Endothelial cell of umbilical vein (primary cell): ENCODE measurements at regions not wholly inside any gene's neighbourhood (a gene's known extent, or its start where the extent isn't known, plus 50 kb on each side); places are given as distances from the start of the nearest gene placed in this dataset.

Source experiments
- BruUV-seq: library from RNA; stranded (reverse); fragments of 400-500 nt; replicated peaks from 2 replicates; lab custom pipeline; 2021; lab: Mats Ljungman, UMichigan
- CTCF ChIA-PET: fragments of 300-600, 350-600 bp; sonication (Branson Sonifier 250); formaldehyde crosslinking; loops from one replicate; lab custom pipeline; 2021; ENCODE audit warnings: antibody characterized with exemption, inconsistent platforms; lab: Charles Lee
- POLR2A ChIA-PET: fragments of 300-600, 350-600 bp; sonication (Branson Sonifier 250); formaldehyde crosslinking; loops from one replicate; lab custom pipeline; 2021; ENCODE audit warnings: antibody characterized with exemption, inconsistent platforms; lab: Charles Lee
- DNase-seq: peaks from one replicate; pipeline ENCODE4 v3.0.0-alpha.2; 2011; ENCODE audit warnings: low read depth, low spot score
- FAIRE-seq: peaks from 2 replicates; lab custom pipeline; 2011; peaks lifted over from hg19 to GRCh38; lab: Jason Lieb, UNC
- H2AFZ ChIP-seq: 2 replicates; pipeline ENCODE4 v1.6.0; 2012; ENCODE audit warnings: low read depth, low read length, control low read depth, inconsistent platforms
- H3K27ac ChIP-seq: 2 replicates; pipeline ENCODE4 v1.5.1; 2011; ENCODE audit warnings: low read depth, mild to moderate bottlenecking, control low read depth, low read length, moderate library complexity; ENCODE audit not compliant: insufficient read depth
- H3K27me3 ChIP-seq, 2 experiments: 2 replicates each; pipeline versions ENCODE4 v1.6.0 to v1.6.1; 2011; ENCODE audit warnings: low read length in 2 of 2, mixed read lengths in 1 of 2; ENCODE audit not compliant: control insufficient read depth in 2 of 2, insufficient read depth in 2 of 2
- H3K36me3 ChIP-seq, 2 experiments: 2 replicates in 1 of 2; 3 replicates in 1 of 2; pipeline ENCODE4 v1.5.1; 2011; ENCODE audit warnings: low read length in 2 of 2, mild to moderate bottlenecking in 1 of 2, moderate library complexity in 1 of 2; ENCODE audit not compliant: control insufficient read depth in 2 of 2, insufficient read depth in 2 of 2; ENCODE audit errors: extremely low read depth in 1 of 2
- H3K4me1 ChIP-seq: 3 replicates; pipeline ENCODE4 v1.5.1; 2011; ENCODE audit warnings: mild to moderate bottlenecking, low read length; ENCODE audit not compliant: control insufficient read depth, insufficient read depth; ENCODE audit errors: extremely low read depth
- H3K4me2 ChIP-seq: 2 replicates; pipeline ENCODE4 v1.6.1; 2011; ENCODE audit warnings: low read length, control low read depth, mixed read lengths; ENCODE audit not compliant: insufficient read depth
- H3K4me3 ChIP-seq, 3 experiments: fragments of 200-600 bp in 1 of 3; sonication (generic), shearing (Covaris generic) in 1 of 3; replicated peaks in 1 of 3; 2 replicates each; pipeline ENCODE4 v1.5.1; 2011 to 2016; ENCODE audit warnings: control low read depth in 3 of 3, low read length in 3 of 3, mild to moderate bottlenecking in 2 of 3, inconsistent platforms in 1 of 3, low read depth in 1 of 3, moderate library complexity in 1 of 3; ENCODE audit not compliant: insufficient read depth in 1 of 3
- H3K79me2 ChIP-seq: 2 replicates; pipeline ENCODE4 v1.6.0; 2012; ENCODE audit warnings: low read length, inconsistent platforms; ENCODE audit not compliant: control insufficient read depth, insufficient read depth
- H3K9ac ChIP-seq: replicated peaks from 2 replicates; pipeline ENCODE3; 2011; ENCODE audit warnings: low read length, control low read depth; ENCODE audit not compliant: insufficient read depth; ENCODE audit errors: extremely low read depth
- H3K9me1 ChIP-seq: replicated peaks from 3 replicates; pipeline ENCODE4 v1.6.0; 2011; ENCODE audit warnings: mild to moderate bottlenecking, low read length; ENCODE audit not compliant: control insufficient read depth, insufficient read depth; ENCODE audit errors: extremely low read depth
- H3K9me3 ChIP-seq: replicated peaks from 2 replicates; pipeline ENCODE4 v1.5.1; 2012; ENCODE audit warnings: low read length, inconsistent platforms; ENCODE audit not compliant: control insufficient read depth, insufficient read depth
- H4K20me1 ChIP-seq: replicated peaks from 2 replicates; pipeline ENCODE3; 2011; ENCODE audit warnings: mild to moderate bottlenecking, low read length; ENCODE audit not compliant: control insufficient read depth, insufficient read depth; ENCODE audit errors: extremely low read depth
- EZH2 ChIP-seq: IDR thresholded peaks from 2 replicates; pipeline ENCODE4 v1.6.1; 2012; ENCODE audit warnings: borderline replicate concordance, low read depth, mild to moderate bottlenecking, moderate library complexity, low read length, inconsistent platforms; ENCODE audit not compliant: severe bottlenecking
- FOS ChIP-seq: IDR thresholded peaks from 2 replicates; pipeline ENCODE4 v1.6.1; 2011; ENCODE audit warnings: mild to moderate bottlenecking, low read length, moderate library complexity, borderline replicate concordance; ENCODE audit not compliant: insufficient read depth
- GATA2 ChIP-seq: IDR thresholded peaks from 2 replicates; pipeline ENCODE4 v1.7.0; 2011; ENCODE audit warnings: low read depth, mild to moderate bottlenecking, moderate library complexity, mixed read lengths, low read length; ENCODE audit not compliant: insufficient read length, insufficient read depth
- JUN ChIP-seq: IDR thresholded peaks from 2 replicates; pipeline ENCODE4 v1.6.1; 2011; ENCODE audit warnings: borderline replicate concordance, low read depth; ENCODE audit not compliant: insufficient read length, insufficient read depth
- MYC ChIP-seq: IDR thresholded peaks from one replicate; pipeline ENCODE4 v1.6.1; 2011; ENCODE audit warnings: mild to moderate bottlenecking, low read depth, low read length
- POLR2A ChIP-seq: IDR thresholded peaks from 2 replicates; pipeline ENCODE4 v1.6.1; 2012; ENCODE audit warnings: low read depth, mild to moderate bottlenecking, control low read depth, low read length
- POLR2AphosphoS5 ChIP-seq: IDR thresholded peaks from 2 replicates; pipeline ENCODE4 v1.6.1; 2012; ENCODE audit warnings: low read depth, mild to moderate bottlenecking, control low read depth, low read length, moderate library complexity; ENCODE audit not compliant: insufficient read depth
- dilution Hi-C: fragments of 300-500 bp; cut with MboI; formaldehyde crosslinking; loops from one replicate; pipeline ENCODE4 v1.15.0; 2019; ENCODE audit warnings: low sequenced_read_pairs; ENCODE audit not compliant: extremely low pct_ligation_motif_present
- intact Hi-C: fragments of 100-400 bp; cut with micrococcal nuclease; formaldehyde crosslinking; loops from one replicate; pipeline ENCODE4 v1.10.0; 2022
- TF ChIP-seq, protein P1 (sequence below): IDR thresholded peaks from 2 replicates; pipeline ENCODE4 v1.6.1; 2011; ENCODE audit not compliant: insufficient read depth, insufficient read length
- TF ChIP-seq, protein P2 (sequence below), 2 donors: IDR thresholded peaks; 1 replicate in 1 of 2; 2 replicates in 1 of 2; pipeline ENCODE4 v1.5.1; 2011; ENCODE audit warnings: low read length in 2 of 2, mild to moderate bottlenecking in 2 of 2, moderate library complexity in 2 of 2, control low read depth in 1 of 2, inconsistent platforms in 1 of 2, low read depth in 1 of 2; ENCODE audit not compliant: insufficient read depth in 1 of 2; ENCODE audit errors: extremely low read depth in 1 of 2

DNA sequence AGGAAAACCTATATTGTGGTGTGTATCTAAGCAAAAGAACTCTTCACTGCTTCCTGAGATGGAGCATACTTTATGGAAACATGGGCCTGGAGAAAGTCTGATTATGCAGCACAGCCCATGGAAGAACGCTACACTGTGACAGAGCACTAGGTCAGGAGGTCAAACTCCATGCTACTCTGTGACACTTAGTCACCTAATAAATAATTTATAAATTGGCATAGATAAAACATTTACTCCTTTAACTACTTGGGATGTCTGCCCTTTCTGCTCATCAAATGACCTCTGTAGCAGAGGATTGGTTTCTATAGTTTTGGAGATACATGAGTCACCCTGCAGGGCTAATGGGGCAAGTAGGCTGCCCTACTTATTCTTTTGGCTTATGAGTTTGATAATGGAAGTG, 134.7 kb upstream of the BANK1 start:
- H3K4me3 ChIP-seq = no peak overlapping the region
- CTCF ChIA-PET = no interaction called here
- no peaks in the 10 kb centered on the region for H3K27me3 ChIP-seq
- DNase-seq = no peak
- no peak overlapping the region for H3K9ac ChIP-seq
- POLR2A ChIA-PET = no interaction called here
- H3K36me3 ChIP-seq = no peaks in the 10 kb centered on the region
- no peaks in the 10 kb centered on the region for H4K20me1 ChIP-seq
- H3K27ac ChIP-seq = no peak overlapping the region
- no peak overlapping the region for H2AFZ ChIP-seq
- no peak for FAIRE-seq
- dilution Hi-C loops (no loop called here), intact Hi-C loops (no loop called here)
- no peaks in the 10 kb centered on the region for H3K79me2 ChIP-seq
- H3K4me2 ChIP-seq = no peak overlapping the region
- H3K9me1 ChIP-seq = no peaks in the 10 kb centered on the region
- no TSS peak for BruUV-seq
- TF ChIP-seq FOS = no peak
- TF ChIP-seq POLR2AphosphoS5 = no peak
- TF ChIP-seq MYC = no peak
- no peak for TF ChIP-seq POLR2A
- TF ChIP-seq, protein P1, sequence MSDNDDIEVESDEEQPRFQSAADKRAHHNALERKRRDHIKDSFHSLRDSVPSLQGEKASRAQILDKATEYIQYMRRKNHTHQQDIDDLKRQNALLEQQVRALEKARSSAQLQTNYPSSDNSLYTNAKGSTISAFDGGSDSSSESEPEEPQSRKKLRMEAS = no peak
- no peak for TF ChIP-seq GATA2
- TF ChIP-seq EZH2 = no peak
- TF ChIP-seq, protein P2, sequence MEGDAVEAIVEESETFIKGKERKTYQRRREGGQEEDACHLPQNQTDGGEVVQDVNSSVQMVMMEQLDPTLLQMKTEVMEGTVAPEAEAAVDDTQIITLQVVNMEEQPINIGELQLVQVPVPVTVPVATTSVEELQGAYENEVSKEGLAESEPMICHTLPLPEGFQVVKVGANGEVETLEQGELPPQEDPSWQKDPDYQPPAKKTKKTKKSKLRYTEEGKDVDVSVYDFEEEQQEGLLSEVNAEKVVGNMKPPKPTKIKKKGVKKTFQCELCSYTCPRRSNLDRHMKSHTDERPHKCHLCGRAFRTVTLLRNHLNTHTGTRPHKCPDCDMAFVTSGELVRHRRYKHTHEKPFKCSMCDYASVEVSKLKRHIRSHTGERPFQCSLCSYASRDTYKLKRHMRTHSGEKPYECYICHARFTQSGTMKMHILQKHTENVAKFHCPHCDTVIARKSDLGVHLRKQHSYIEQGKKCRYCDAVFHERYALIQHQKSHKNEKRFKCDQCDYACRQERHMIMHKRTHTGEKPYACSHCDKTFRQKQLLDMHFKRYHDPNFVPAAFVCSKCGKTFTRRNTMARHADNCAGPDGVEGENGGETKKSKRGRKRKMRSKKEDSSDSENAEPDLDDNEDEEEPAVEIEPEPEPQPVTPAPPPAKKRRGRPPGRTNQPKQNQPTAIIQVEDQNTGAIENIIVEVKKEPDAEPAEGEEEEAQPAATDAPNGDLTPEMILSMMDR (IDR thresholded peaks at IDR 0.05; ENCODE audit: extremely low read depth in 1 of 2, insufficient read depth in 1 of 2, low read depth in 1 of 2, low read length in 2 of 2) = no peak
- no peak for TF ChIP-seq JUN
- H3K9me3 ChIP-seq = no peaks in the 10 kb centered on the region
- H3K4me1 ChIP-seq = no peaks in the 10 kb centered on the region
